Astrocyte (in vitro differentiated cells and primary cell): ENCODE measurements at regions not wholly inside any gene's neighbourhood (a gene's known extent, or its start where the extent isn't known, plus 50 kb on each side); places are given as distances from the start of the nearest gene placed in this dataset.

Experiments
- DNase-seq: peaks from one replicate; pipeline ENCODE4 v3.0.0-alpha.2; 2010; ENCODE audit warnings: low read depth
- FAIRE-seq: peaks from 2 replicates; lab custom pipeline; 2011; peaks lifted over from hg19 to GRCh38; lab: Jason Lieb, UNC
- H2AFZ ChIP-seq: 2 replicates; pipeline ENCODE4 v1.6.0; 2012; ENCODE audit warnings: low read depth, low read length, inconsistent platforms
- H3K27ac ChIP-seq: 2 replicates; pipeline ENCODE4 v1.5.1; 2011; ENCODE audit warnings: low read depth, low read length, inconsistent platforms
- H3K27me3 ChIP-seq: 2 replicates; pipeline ENCODE4 v1.6.0; 2011; ENCODE audit warnings: low read length, inconsistent platforms; ENCODE audit not compliant: insufficient read depth
- H3K36me3 ChIP-seq: 2 replicates; pipeline ENCODE4 v1.5.1; 2011; ENCODE audit warnings: low read length, inconsistent platforms; ENCODE audit not compliant: insufficient read depth
- H3K4me1 ChIP-seq: 2 replicates; pipeline ENCODE4 v1.5.1; 2011; ENCODE audit warnings: low read length, inconsistent platforms; ENCODE audit not compliant: insufficient read depth
- H3K4me2 ChIP-seq: 2 replicates; pipeline ENCODE4 v1.6.0; 2012; ENCODE audit warnings: low read length, inconsistent platforms
- H3K4me3 ChIP-seq: 2 replicates; pipeline ENCODE4 v1.5.1; 2011; ENCODE audit warnings: low read depth, mild to moderate bottlenecking, low read length, inconsistent platforms; ENCODE audit not compliant: insufficient read depth
- H3K79me2 ChIP-seq: 2 replicates; pipeline ENCODE4 v1.6.0; 2012; ENCODE audit warnings: mild to moderate bottlenecking, low read length, inconsistent platforms; ENCODE audit not compliant: insufficient read depth
- H3K9ac ChIP-seq: 2 replicates; pipeline ENCODE4 v1.6.0; 2012; ENCODE audit warnings: mild to moderate bottlenecking, low read length, inconsistent platforms
- H3K9me3 ChIP-seq: 2 replicates; pipeline ENCODE4 v1.5.1; 2012; ENCODE audit warnings: low read depth, mild to moderate bottlenecking, low read length, inconsistent platforms; ENCODE audit not compliant: insufficient read depth
- H4K20me1 ChIP-seq: 2 replicates; pipeline ENCODE4 v1.6.0; 2012; ENCODE audit warnings: low read length, inconsistent platforms; ENCODE audit not compliant: insufficient read depth
- H3K27ac Mint-ChIP-seq: one replicate; pipeline ENCODE4 v1.8.0; 2021; ENCODE audit warnings: mild to moderate bottlenecking, mixed read lengths; ENCODE audit not compliant: unreplicated experiment
- H3K27me3 Mint-ChIP-seq: one replicate; pipeline ENCODE4 v1.8.0; 2021; ENCODE audit warnings: low read depth, mixed read lengths; ENCODE audit not compliant: unreplicated experiment
- H3K36me3 Mint-ChIP-seq: one replicate; pipeline ENCODE4 v1.8.0; 2021; ENCODE audit warnings: low read depth, mixed read lengths; ENCODE audit not compliant: unreplicated experiment
- H3K4me1 Mint-ChIP-seq: one replicate; pipeline ENCODE4 v1.8.0; 2021; ENCODE audit warnings: low read depth, mixed read lengths; ENCODE audit not compliant: unreplicated experiment
- H3K4me3 Mint-ChIP-seq: one replicate; pipeline ENCODE4 v1.8.0; 2021; ENCODE audit warnings: mild to moderate bottlenecking, moderate library complexity, mixed read lengths; ENCODE audit not compliant: unreplicated experiment
- H3K9me3 Mint-ChIP-seq: one replicate; pipeline ENCODE4 v1.8.0; 2021; ENCODE audit warnings: mild to moderate bottlenecking, mixed read lengths; ENCODE audit not compliant: unreplicated experiment
- EZH2 ChIP-seq: IDR thresholded peaks from 2 replicates; pipeline ENCODE4 v1.6.1; 2012; ENCODE audit warnings: mild to moderate bottlenecking, low read length, inconsistent platforms; ENCODE audit not compliant: insufficient read depth
- TF ChIP-seq, protein P1 (sequence below): IDR thresholded peaks from 2 replicates; pipeline ENCODE4 v1.5.1; 2011; ENCODE audit warnings: low read depth, mild to moderate bottlenecking, inconsistent platforms, low read length, moderate library complexity; ENCODE audit not compliant: insufficient read depth

DNA sequence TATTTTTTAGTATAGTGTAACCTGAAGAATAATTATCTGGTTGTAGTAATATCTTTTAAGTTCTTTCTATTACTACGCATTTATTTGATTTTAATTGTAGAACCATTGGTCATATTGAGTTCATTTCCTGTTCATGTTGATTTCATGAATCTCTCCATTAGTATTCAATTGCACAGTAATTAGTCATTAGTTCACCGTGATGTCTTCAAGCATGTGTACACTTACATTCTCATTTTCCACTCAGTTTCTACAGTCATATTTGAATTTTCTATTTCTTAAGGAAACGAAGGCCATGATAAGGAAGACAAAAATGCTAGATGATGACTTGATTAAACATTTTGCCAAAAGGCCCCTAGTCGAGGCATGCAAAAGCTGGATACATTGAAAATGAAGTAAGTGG lies 333.7 kb upstream of the FANCL start:
- peaks cover 3% of the 10 kb centered on the region for H3K4me1 ChIP-seq
- no peak overlapping the region for H3K9ac ChIP-seq
- no peak overlapping the region for H3K27ac ChIP-seq
- no peaks in the 10 kb centered on the region for H3K4me1 Mint-ChIP-seq
- no peaks in the 10 kb centered on the region for H3K27me3 Mint-ChIP-seq
- H2AFZ ChIP-seq: no peak overlapping the region
- H3K9me3 ChIP-seq: no peaks in the 10 kb centered on the region
- H3K4me2 ChIP-seq: no peak overlapping the region
- no peaks in the 10 kb centered on the region for H3K36me3 Mint-ChIP-seq
- H3K4me3 Mint-ChIP-seq: no peak overlapping the region
- no peak for FAIRE-seq
- H3K27me3 ChIP-seq: no peaks in the 10 kb centered on the region
- no peaks in the 10 kb centered on the region for H4K20me1 ChIP-seq
- TF ChIP-seq EZH2: no peak
- TF ChIP-seq, protein P1, sequence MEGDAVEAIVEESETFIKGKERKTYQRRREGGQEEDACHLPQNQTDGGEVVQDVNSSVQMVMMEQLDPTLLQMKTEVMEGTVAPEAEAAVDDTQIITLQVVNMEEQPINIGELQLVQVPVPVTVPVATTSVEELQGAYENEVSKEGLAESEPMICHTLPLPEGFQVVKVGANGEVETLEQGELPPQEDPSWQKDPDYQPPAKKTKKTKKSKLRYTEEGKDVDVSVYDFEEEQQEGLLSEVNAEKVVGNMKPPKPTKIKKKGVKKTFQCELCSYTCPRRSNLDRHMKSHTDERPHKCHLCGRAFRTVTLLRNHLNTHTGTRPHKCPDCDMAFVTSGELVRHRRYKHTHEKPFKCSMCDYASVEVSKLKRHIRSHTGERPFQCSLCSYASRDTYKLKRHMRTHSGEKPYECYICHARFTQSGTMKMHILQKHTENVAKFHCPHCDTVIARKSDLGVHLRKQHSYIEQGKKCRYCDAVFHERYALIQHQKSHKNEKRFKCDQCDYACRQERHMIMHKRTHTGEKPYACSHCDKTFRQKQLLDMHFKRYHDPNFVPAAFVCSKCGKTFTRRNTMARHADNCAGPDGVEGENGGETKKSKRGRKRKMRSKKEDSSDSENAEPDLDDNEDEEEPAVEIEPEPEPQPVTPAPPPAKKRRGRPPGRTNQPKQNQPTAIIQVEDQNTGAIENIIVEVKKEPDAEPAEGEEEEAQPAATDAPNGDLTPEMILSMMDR: no peak
- no peak overlapping the region for H3K27ac Mint-ChIP-seq
- peaks cover 2% of the 10 kb centered on the region for H3K9me3 Mint-ChIP-seq
- H3K36me3 ChIP-seq: no peaks in the 10 kb centered on the region
- H3K79me2 ChIP-seq: no peaks in the 10 kb centered on the region
- peak; percentile 10 for DNase-seq
- no peak overlapping the region for H3K4me3 ChIP-seq

DNA sequence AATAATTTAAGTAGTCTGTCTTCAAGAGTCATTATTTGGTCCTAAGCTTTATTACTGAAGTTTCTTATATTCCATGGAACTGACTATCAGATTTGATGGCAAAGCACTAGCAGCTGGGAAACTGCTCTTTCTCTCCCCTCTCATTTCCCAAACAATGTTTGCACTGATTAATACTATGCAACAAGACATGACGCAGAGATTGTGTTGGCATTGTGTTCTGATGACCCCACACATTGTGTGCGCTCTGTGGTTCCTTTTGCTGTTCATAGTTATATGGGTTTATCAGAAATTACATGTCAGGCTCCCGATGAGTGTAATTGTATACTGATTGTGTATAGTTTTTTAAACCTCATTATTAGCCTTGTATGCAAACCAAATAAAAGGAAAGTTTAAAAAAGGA lies 331.6 kb upstream of the FANCL start:
- H3K4me1 ChIP-seq: peaks cover 3% of the 10 kb centered on the region

More for the DNA sequence above, 331.6 kb upstream of the FANCL start:
- TF ChIP-seq, protein P1: no peak
- no peak for TF ChIP-seq EZH2
- no peaks in the 10 kb centered on the region for H3K36me3 Mint-ChIP-seq
- no peak overlapping the region for H3K4me3 ChIP-seq
- H3K27ac Mint-ChIP-seq: no peak overlapping the region
- FAIRE-seq (no peak), DNase-seq (no peak)
- H3K79me2 ChIP-seq: no peaks in the 10 kb centered on the region
- H3K27me3 Mint-ChIP-seq: no peaks in the 10 kb centered on the region
- H3K9me3 Mint-ChIP-seq: no peaks in the 10 kb centered on the region
- H3K4me2 ChIP-seq: no peak overlapping the region
- H4K20me1 ChIP-seq: no peaks in the 10 kb centered on the region
- no peaks in the 10 kb centered on the region for H3K27me3 ChIP-seq
- no peak overlapping the region for H3K4me3 Mint-ChIP-seq
- H3K27ac ChIP-seq: no peak overlapping the region
- no peaks in the 10 kb centered on the region for H3K9me3 ChIP-seq
- H3K4me1 Mint-ChIP-seq: no peaks in the 10 kb centered on the region
- no peak overlapping the region for H3K9ac ChIP-seq
- H3K36me3 ChIP-seq: no peaks in the 10 kb centered on the region
- no peak overlapping the region for H2AFZ ChIP-seq
